ENCODE measurements at regions not wholly inside any gene's neighbourhood (a gene's known extent, or its start where the extent isn't known, plus 50 kb on each side); places are given as distances from the start of the nearest gene placed in this dataset.

GRCh38 chrX:138057883-138058282, 492.0 kb downstream of the ZIC3 start:
- TF ChIP-seq CTCF (IDR thresholded peaks at IDR 0.05): no peak
- Mint-ChIP-seq H3K9me3 (ENCODE audit: low read depth) (peaks cover 29% of the 10 kb centered on the region), H3K27me3 (ENCODE audit: low read depth) (no peaks in the 10 kb centered on the region), H3K27ac (ENCODE audit: unreplicated experiment) (no peak overlapping the region), H3K36me3 (ENCODE audit: low read depth) (no peaks in the 10 kb centered on the region), H3K4me1 (ENCODE audit: low read depth) (no peaks in the 10 kb centered on the region), H3K4me3 (ENCODE audit: unreplicated experiment) (no peak overlapping the region)
- no peak for DNase-seq (ENCODE audit: low spot score)

- TF ChIP-seq CTCF (IDR thresholded peaks at IDR 0.05): no peak
- no peaks in the 10 kb centered on the region for H3K27me3 Mint-ChIP-seq (ENCODE audit: low read depth)
- no peaks in the 10 kb centered on the region for H3K36me3 Mint-ChIP-seq (ENCODE audit: low read depth)
- H3K27ac Mint-ChIP-seq (ENCODE audit: unreplicated experiment): no peak overlapping the region
- no peak for DNase-seq (ENCODE audit: low spot score)
- no peaks in the 10 kb centered on the region for H3K4me1 Mint-ChIP-seq (ENCODE audit: low read depth)
- H3K4me3 Mint-ChIP-seq (ENCODE audit: unreplicated experiment): no peak overlapping the region
- H3K9me3 Mint-ChIP-seq (ENCODE audit: low read depth): peaks cover 29% of the 10 kb centered on the region
These were observed 493.0 kb downstream of the ZIC3 start for GRCh38 chrX:138058931-138059330.

GRCh38 chrX:138067415-138067814, 501.5 kb downstream of the ZIC3 start:
- peaks cover 40% of the 10 kb centered on the region for H3K9me3 Mint-ChIP-seq (ENCODE audit: low read depth)
- no peak overlapping the region for H3K27ac Mint-ChIP-seq (ENCODE audit: unreplicated experiment)
- H3K27me3 Mint-ChIP-seq (ENCODE audit: low read depth): no peaks in the 10 kb centered on the region
- no peaks in the 10 kb centered on the region for H3K4me1 Mint-ChIP-seq (ENCODE audit: low read depth)
- no peak for DNase-seq (ENCODE audit: low spot score)
- no peak for TF ChIP-seq CTCF (IDR thresholded peaks at IDR 0.05)
- no peaks in the 10 kb centered on the region for H3K36me3 Mint-ChIP-seq (ENCODE audit: low read depth)
- H3K4me3 Mint-ChIP-seq (ENCODE audit: unreplicated experiment): no peak overlapping the region

GRCh38 chrX:138073626-138074025, 507.7 kb downstream of the ZIC3 start:
- Mint-ChIP-seq H3K4me3 (ENCODE audit: unreplicated experiment) (no peak overlapping the region), H3K36me3 (ENCODE audit: low read depth) (no peaks in the 10 kb centered on the region)

GRCh38 chrX:138082251-138082650, 516.3 kb downstream of the ZIC3 start:
- no peaks in the 10 kb centered on the region for H3K27me3 Mint-ChIP-seq (ENCODE audit: low read depth)
- H3K4me3 Mint-ChIP-seq (ENCODE audit: unreplicated experiment): no peak overlapping the region
- no peak for TF ChIP-seq CTCF (IDR thresholded peaks at IDR 0.05)
- peaks cover 35% of the 10 kb centered on the region for H3K9me3 Mint-ChIP-seq (ENCODE audit: low read depth)
- H3K27ac Mint-ChIP-seq (ENCODE audit: unreplicated experiment): no peak overlapping the region
- no peak for DNase-seq (ENCODE audit: low spot score)
- no peaks in the 10 kb centered on the region for H3K36me3 Mint-ChIP-seq (ENCODE audit: low read depth)
- H3K4me1 Mint-ChIP-seq (ENCODE audit: low read depth): no peaks in the 10 kb centered on the region

More at GRCh38 chrX:138073626-138074025, 507.7 kb downstream of the ZIC3 start:
- Mint-ChIP-seq H3K9me3 (ENCODE audit: low read depth) (peaks cover 49% of the 10 kb centered on the region), H3K4me1 (ENCODE audit: low read depth) (no peaks in the 10 kb centered on the region), H3K27me3 (ENCODE audit: low read depth) (no peaks in the 10 kb centered on the region), H3K27ac (ENCODE audit: unreplicated experiment) (no peak overlapping the region)
- TF ChIP-seq CTCF (IDR thresholded peaks at IDR 0.05): no peak
- no peak for DNase-seq (ENCODE audit: low spot score)

Measured in chondrocyte (in vitro differentiated cells).